ENCODE measurements at regions not wholly inside any gene's neighbourhood (a gene's known extent, or its start where the extent isn't known, plus 50 kb on each side); places are given as distances from the start of the nearest gene placed in this dataset.

DNA sequence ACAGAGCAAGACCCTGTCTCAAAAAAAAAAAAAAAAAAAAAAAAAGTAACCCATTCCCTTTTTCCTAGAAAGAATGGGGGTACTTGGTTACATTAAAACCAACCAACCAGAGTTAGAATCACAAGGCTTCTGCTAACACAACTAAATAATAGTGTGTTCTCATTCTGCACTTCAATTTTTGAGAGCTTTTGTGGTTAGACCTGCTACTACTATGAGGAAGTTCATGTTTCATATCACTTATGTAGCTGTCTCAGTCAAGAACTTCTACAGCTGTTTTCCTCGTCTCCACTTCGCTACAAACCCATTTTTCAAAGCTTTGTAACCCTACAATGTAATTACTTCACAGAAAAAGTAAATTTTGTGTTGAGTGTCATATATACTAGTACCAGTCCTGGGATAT lies 58.3 kb downstream of the PDHA2 start:
- no peak overlapping the region for H3K4me3 ChIP-seq (ENCODE audit: low read depth, low read length)
- no peak for DNase-seq (ENCODE audit: low read depth)
- TF ChIP-seq, protein P1, sequence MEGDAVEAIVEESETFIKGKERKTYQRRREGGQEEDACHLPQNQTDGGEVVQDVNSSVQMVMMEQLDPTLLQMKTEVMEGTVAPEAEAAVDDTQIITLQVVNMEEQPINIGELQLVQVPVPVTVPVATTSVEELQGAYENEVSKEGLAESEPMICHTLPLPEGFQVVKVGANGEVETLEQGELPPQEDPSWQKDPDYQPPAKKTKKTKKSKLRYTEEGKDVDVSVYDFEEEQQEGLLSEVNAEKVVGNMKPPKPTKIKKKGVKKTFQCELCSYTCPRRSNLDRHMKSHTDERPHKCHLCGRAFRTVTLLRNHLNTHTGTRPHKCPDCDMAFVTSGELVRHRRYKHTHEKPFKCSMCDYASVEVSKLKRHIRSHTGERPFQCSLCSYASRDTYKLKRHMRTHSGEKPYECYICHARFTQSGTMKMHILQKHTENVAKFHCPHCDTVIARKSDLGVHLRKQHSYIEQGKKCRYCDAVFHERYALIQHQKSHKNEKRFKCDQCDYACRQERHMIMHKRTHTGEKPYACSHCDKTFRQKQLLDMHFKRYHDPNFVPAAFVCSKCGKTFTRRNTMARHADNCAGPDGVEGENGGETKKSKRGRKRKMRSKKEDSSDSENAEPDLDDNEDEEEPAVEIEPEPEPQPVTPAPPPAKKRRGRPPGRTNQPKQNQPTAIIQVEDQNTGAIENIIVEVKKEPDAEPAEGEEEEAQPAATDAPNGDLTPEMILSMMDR (IDR thresholded peaks at IDR 0.05; ENCODE audit: insufficient read depth, low read length): no peak

DNA sequence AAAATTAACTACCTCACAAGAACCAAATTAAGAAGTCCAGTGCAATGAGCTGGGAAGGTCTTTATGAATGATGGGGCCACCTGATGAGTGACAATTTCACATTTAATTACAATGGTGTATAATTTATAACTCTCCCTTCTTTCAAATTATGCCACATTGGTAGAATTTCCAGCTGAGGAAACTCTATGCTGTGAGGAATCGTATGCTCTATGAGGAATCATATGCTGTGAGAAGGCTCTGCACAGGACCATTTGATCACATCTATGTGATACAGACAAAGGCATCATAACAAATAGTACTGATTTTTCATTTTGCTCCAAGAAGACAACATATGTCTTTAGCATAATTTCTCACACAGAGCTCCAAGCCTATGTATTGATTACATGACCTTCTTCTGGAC lies 69.3 kb downstream of the PDHA2 start:
- no peak for DNase-seq (ENCODE audit: low read depth)
- no peak overlapping the region for H3K4me3 ChIP-seq (ENCODE audit: low read depth, low read length)
- TF ChIP-seq, protein P1 (IDR thresholded peaks at IDR 0.05; ENCODE audit: insufficient read depth, low read length): no peak

DNA sequence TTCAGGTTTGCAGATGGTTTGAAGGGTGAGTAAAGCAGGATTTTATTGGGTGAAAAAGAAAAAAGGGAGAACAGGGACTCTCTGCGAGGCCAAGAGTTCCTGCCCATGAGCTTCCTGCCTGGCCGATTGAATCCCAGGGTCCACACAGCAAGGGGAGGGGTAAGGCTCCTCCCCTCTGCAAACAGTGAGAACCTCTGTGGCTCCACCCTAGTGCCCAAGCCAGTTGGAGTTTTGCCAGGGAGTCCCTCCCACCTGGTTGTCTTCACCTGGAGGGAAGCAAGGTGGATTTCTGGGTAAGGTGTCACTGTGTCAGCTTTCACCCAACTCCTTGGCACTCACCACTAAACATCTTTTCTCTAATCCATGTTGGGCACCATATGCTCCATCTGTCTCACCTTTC lies 70.9 kb downstream of the PDHA2 start:
- DNase-seq (ENCODE audit: low read depth): no peak
- TF ChIP-seq, protein P1 (IDR thresholded peaks at IDR 0.05; ENCODE audit: insufficient read depth, low read length): no peak
- H3K4me3 ChIP-seq (ENCODE audit: low read depth, low read length): no peak overlapping the region

DNA sequence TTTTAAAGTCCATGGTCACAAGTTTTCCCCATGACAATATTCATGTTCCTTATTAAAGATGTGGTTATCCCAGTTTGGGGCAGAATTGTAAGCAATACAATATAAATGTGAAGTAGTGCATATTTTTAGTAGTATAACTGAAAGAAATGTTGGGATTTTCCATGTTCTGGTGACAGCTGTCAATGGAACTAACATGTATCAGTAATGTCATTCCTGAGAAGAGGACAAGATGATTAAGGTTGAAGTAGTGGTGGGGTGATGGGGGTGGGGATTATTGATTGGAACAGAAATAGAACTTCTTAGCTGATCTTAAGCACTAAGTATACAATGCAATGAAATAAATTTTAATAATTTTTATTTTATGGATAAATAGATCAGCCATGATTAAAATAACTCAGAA lies 81.6 kb downstream of the PDHA2 start:
- no peak for DNase-seq (ENCODE audit: low read depth)
- TF ChIP-seq, protein P1 (IDR thresholded peaks at IDR 0.05; ENCODE audit: insufficient read depth, low read length): no peak
- H3K4me3 ChIP-seq (ENCODE audit: low read depth, low read length): no peak overlapping the region

DNA sequence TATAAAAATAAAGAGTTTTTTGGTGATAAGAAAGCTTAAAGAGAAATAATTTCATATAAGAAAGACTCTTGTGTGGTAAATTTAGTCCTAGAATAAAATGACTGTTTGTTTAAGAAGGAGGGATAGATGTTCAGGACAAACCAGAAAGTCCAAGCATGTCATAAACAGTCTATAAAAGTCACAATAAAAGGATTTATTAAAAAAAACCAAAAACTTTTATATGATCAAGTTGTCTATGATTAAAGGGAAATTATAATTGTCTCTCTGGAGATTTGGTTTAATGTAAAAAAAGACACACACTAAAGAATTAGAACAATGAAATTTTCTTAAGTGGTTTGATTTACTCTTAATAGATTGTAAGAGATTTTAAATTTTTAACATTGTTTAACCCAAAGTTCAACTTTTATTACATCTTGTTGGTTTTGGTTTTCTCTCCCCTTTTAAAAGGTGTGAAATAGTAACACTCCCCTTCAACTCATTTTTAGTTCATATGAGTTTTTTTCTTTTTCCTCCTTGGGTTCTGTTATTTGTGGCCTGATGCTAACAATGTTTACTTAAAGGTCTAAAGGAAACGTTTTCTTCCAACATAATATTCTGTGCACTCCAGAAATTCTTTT lies 89.7 kb downstream of the PDHA2 start:
- no peak overlapping the region for H3K4me3 ChIP-seq (ENCODE audit: low read depth, low read length)
- TF ChIP-seq, protein P1 (IDR thresholded peaks at IDR 0.05; ENCODE audit: insufficient read depth, low read length): no peak
- no peak for DNase-seq (ENCODE audit: low read depth)

DNA sequence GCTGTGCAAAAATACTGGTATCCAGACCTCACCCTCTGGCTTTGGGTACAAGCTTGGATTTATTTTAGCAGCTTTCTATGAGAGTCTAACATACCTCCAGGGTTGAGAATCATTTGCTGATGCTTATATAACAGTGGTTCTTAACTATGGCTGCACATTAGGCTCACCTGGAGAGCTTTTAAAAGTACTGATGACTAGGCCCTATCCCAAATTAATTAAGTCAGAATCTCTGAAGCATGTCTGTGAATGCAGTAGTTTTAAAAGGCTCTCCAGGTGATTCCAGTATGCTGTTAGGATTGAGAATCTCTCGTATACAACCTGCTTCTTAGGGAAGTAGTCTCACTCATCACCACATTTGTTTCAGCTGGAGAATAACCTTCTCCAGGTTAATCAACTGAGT lies 99.2 kb downstream of the PDHA2 start:
- DNase-seq (ENCODE audit: low read depth): no peak
- TF ChIP-seq, protein P1 (IDR thresholded peaks at IDR 0.05; ENCODE audit: insufficient read depth, low read length): no peak
- H3K4me3 ChIP-seq (ENCODE audit: low read depth, low read length): no peak overlapping the region

All from fibroblast of the aortic adventitia (primary cell).